Fibroblast of mammary gland (primary cell): ENCODE measurements at regions not wholly inside any gene's neighbourhood (a gene's known extent, or its start where the extent isn't known, plus 50 kb on each side); places are given as distances from the start of the nearest gene placed in this dataset.

Source experiments
- DNase-seq: peaks from one replicate; pipeline ENCODE4 v3.0.0-alpha.2; 2010; ENCODE audit warnings: low read depth
- H3K4me3 ChIP-seq: 2 replicates; pipeline ENCODE4 v1.5.1; 2011; ENCODE audit warnings: low read depth, mild to moderate bottlenecking, low read length, moderate library complexity; ENCODE audit not compliant: control insufficient read depth
- CTCF ChIP-seq: conservative IDR thresholded peaks from 2 replicates; pipeline ENCODE4 v1.5.1; 2011; ENCODE audit warnings: low read depth, low read length, inconsistent platforms; ENCODE audit not compliant: control insufficient read depth, insufficient read depth

DNA sequence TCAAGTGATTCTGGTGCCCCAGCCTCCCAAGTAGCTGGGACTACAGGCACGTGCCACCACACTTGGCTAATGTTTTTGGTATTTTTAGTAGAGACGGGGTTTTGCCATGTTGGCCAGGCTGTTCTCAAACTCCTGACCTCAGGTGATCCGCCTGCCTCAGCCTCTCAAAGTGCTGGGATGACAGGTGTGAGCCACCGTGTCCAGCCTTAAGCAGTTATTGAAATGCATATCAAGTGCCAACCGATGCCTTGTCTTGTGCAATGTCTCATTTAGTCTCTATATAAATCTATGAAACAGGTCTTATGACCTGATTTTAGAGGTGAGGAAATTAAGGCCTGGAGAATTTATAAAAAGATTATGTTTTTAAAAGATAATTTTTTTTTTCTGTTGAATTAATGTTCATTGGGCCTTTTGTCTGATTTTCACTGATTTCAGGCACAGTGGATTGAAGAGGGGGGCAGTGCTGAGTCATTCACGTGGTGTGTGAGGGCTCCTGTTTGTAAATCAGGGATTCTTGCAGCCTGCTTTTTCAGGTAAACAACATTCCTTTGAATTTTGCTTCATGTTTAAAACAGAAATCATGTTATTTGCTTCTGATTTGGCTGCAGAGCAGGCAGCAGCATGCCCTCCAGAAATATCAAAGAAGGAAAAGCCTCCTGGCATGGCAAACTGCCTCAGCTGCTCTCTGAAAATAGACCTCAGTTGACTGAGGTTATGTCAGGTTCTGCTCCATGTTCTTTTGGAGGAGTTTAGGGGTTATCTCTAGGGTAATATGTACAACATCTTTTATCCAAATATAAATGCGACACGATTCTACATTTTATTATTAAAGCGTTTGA is 407.0 kb upstream of the RGMA start:
- TF ChIP-seq CTCF, result no peak
- DNase-seq, result no peak
- no peak overlapping the region for H3K4me3 ChIP-seq

- DNase-seq, result no peak
- H3K4me3 ChIP-seq, result no peak overlapping the region
- TF ChIP-seq CTCF, result no peak
Measured at GRCh38 chr15:93493172-93493571, 404.2 kb upstream of the RGMA start.

DNA sequence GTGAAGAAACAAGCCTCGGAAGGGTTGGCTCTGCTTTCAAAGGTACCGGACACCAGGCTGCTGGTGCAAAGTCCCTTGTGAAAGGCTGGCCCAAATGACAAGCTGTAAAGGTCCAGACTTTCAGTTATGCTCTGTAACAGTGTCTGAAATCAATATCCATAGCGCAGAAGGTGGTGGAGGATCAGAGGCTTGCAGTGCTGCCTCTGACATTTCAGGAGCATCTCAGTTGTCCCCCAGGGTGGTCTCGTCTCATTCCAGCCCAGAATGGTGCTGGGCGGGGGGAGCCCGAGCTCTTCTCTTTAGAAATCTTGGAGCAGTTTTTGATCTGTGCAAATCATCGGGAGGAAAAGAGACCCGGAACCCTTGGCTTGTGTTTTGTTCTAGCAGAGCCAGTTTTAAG is 402.3 kb upstream of the RGMA start:
- TF ChIP-seq CTCF, result no peak
- DNase-seq, result no peak
- H3K4me3 ChIP-seq, result no peak overlapping the region

- no peak for DNase-seq
- no peak for TF ChIP-seq CTCF
- H3K4me3 ChIP-seq, result no peak overlapping the region
Measured at GRCh38 chr15:93488296-93488713, 399.3 kb upstream of the RGMA start.

DNA sequence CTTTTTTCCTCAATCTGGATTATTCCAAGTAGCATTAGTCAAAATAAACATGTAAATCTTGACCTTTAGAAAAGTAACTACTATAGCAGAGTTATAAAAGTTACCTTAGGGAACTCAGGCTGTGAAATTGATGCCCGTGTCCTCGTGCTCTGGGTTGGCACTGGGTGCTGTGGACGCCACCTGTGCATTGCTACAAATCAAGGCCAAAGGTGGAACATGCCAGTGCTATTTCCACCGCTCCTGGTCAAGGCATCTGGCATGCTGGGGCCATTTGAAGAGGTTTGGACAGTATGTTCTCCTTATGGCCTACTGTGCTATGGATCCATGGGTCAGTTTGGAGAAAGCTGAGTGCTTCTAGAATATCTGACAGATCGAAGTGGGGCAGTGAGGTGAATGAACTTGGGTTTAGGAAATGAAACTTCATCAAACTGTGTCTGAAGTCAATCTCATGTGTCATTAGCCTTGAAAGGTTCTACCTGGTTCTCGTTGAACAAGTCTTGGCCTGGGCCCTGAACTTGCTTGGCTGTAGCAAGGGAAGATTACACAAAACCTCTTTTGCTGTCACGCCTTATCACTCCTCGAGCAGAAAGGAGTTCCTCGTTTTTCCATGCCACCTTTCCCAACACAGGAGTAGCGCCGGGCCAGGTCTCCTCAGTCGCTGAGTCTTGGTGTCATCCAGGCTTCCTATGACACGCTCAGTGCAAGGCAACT is 397.6 kb upstream of the RGMA start:
- H3K4me3 ChIP-seq, result no peak overlapping the region
- no peak for DNase-seq
- no peak for TF ChIP-seq CTCF

GRCh38 chr15:93485438-93486327 is 396.7 kb upstream of the RGMA start:
- H3K4me3 ChIP-seq, result no peak overlapping the region
- DNase-seq, result no peak
- TF ChIP-seq CTCF, result no peak
